KMS-11 (cell line): ENCODE measurements at regions not wholly inside any gene's neighbourhood (a gene's known extent, or its start where the extent isn't known, plus 50 kb on each side); places are given as distances from the start of the nearest gene placed in this dataset.

Source experiments
- H2AFZ ChIP-seq: fragments of 200-600 bp; sonication (generic); 2 replicates; pipeline ENCODE4 v1.6.1; 2016; ENCODE audit warnings: antibody characterized with exemption, mixed run types, low read depth
- H3K27ac ChIP-seq: fragments of 200-600 bp; sonication (generic); 2 replicates; pipeline ENCODE4 v1.6.1; 2016; ENCODE audit warnings: mild to moderate bottlenecking, mixed run types
- H3K27me3 ChIP-seq: fragments of 200-600 bp; sonication (generic); 2 replicates; pipeline ENCODE4 v1.6.1; 2017; ENCODE audit warnings: mild to moderate bottlenecking, low read depth, mixed run types, moderate library complexity; ENCODE audit not compliant: insufficient read depth
- H3K36me3 ChIP-seq: fragments of 200-600 bp; sonication (generic); 2 replicates; pipeline ENCODE4 v1.6.1; 2017; ENCODE audit warnings: mild to moderate bottlenecking, mixed run types; ENCODE audit not compliant: insufficient read depth
- H3K4me1 ChIP-seq: fragments of 200-600 bp; sonication (generic); 2 replicates; pipeline ENCODE4 v1.6.1; 2016; ENCODE audit warnings: mild to moderate bottlenecking, low read depth, mixed run types; ENCODE audit not compliant: poor library complexity, severe bottlenecking
- H3K4me2 ChIP-seq: fragments of 200-600 bp; sonication (generic); 2 replicates; pipeline ENCODE4 v1.7.0; 2016; ENCODE audit warnings: mild to moderate bottlenecking, mixed run types
- H3K4me3 ChIP-seq: fragments of 200-600 bp; sonication (generic); IDR thresholded peaks from 2 replicates; pipeline ENCODE4 v1.6.1; 2017; ENCODE audit warnings: low read depth, low read length, mixed read lengths; ENCODE audit not compliant: insufficient read depth
- H3K79me2 ChIP-seq: fragments of 200-600 bp; sonication (generic); 2 replicates; pipeline ENCODE4 v1.6.1; 2016; ENCODE audit warnings: low read depth, mixed run types; ENCODE audit not compliant: insufficient read depth
- H3K9ac ChIP-seq: fragments of 200-600 bp; sonication (generic); 2 replicates; pipeline ENCODE4 v1.6.1; 2016; ENCODE audit warnings: mild to moderate bottlenecking, mixed run types
- H4K20me1 ChIP-seq: fragments of 200-600 bp; sonication (generic); 2 replicates; pipeline ENCODE4 v1.6.1; 2016; ENCODE audit warnings: mild to moderate bottlenecking, mixed run types; ENCODE audit not compliant: insufficient read depth
- TF ChIP-seq, protein P1 (sequence below): fragments of 200-600 bp; sonication (generic); conservative IDR thresholded peaks from 2 replicates; pipeline ENCODE4 v1.6.1; 2017; ENCODE audit warnings: low read depth, mild to moderate bottlenecking, antibody characterized with exemption, low read length, moderate library complexity, mixed read lengths

DNA sequence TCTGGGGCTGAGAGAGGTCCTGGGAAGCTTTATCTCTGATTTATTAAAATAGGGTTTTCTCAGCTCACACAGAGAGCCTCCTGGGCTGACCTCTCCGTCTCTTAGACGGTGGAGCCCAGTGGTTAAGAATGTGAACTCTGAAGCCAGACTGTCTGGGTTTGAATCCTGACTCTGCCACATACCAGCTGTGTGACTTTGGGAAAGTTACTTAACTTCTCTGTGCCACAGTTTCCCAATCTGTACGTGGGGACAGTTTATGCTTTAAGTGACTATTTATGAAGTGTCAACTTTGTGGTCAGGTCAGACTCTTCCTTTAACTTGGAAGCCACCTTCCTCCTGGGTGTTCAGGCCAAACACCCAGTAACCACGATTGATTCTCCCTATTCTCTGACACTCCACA is 290.9 kb downstream of the AACS start:
- H3K4me1 ChIP-seq, result no peaks in the 10 kb centered on the region
- H3K4me3 ChIP-seq, result no peak overlapping the region
- no peaks in the 10 kb centered on the region for H3K27me3 ChIP-seq
- TF ChIP-seq, protein P1, sequence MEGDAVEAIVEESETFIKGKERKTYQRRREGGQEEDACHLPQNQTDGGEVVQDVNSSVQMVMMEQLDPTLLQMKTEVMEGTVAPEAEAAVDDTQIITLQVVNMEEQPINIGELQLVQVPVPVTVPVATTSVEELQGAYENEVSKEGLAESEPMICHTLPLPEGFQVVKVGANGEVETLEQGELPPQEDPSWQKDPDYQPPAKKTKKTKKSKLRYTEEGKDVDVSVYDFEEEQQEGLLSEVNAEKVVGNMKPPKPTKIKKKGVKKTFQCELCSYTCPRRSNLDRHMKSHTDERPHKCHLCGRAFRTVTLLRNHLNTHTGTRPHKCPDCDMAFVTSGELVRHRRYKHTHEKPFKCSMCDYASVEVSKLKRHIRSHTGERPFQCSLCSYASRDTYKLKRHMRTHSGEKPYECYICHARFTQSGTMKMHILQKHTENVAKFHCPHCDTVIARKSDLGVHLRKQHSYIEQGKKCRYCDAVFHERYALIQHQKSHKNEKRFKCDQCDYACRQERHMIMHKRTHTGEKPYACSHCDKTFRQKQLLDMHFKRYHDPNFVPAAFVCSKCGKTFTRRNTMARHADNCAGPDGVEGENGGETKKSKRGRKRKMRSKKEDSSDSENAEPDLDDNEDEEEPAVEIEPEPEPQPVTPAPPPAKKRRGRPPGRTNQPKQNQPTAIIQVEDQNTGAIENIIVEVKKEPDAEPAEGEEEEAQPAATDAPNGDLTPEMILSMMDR, result no peak
- no peak overlapping the region for H3K27ac ChIP-seq
- H2AFZ ChIP-seq, result no peak overlapping the region
- no peaks in the 10 kb centered on the region for H3K36me3 ChIP-seq
- no peaks in the 10 kb centered on the region for H3K79me2 ChIP-seq
- H3K4me2 ChIP-seq, result no peak overlapping the region
- H3K9ac ChIP-seq, result no peak overlapping the region
- H4K20me1 ChIP-seq, result no peaks in the 10 kb centered on the region

DNA sequence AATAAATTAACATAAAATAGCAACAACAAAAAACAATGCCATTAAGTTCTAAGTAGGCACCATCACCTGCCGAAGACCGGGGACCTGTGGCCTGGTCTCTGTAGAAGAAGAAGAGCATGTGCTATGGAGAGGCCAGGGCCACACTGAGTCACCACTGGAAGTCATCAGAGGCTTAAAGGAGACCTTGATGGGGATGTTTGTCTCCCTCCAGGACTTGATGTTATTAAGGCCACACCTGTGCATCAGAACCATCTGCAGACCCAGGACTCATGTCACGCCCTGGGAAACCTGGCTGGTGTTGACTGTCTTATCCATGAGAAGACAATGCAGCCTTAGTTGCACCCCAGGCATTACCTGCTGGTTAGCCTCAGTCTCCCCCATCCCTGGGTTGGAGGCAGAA is 292.3 kb downstream of the AACS start:
- H3K27me3 ChIP-seq, result no peaks in the 10 kb centered on the region
- H3K9ac ChIP-seq, result no peak overlapping the region
- no peaks in the 10 kb centered on the region for H3K79me2 ChIP-seq
- no peak overlapping the region for H3K4me2 ChIP-seq
- H4K20me1 ChIP-seq, result no peaks in the 10 kb centered on the region
- H3K4me1 ChIP-seq, result no peaks in the 10 kb centered on the region
- no peaks in the 10 kb centered on the region for H3K36me3 ChIP-seq
- no peak overlapping the region for H3K27ac ChIP-seq
- H2AFZ ChIP-seq, result no peak overlapping the region
- TF ChIP-seq, protein P1, result no peak
- no peak overlapping the region for H3K4me3 ChIP-seq

DNA sequence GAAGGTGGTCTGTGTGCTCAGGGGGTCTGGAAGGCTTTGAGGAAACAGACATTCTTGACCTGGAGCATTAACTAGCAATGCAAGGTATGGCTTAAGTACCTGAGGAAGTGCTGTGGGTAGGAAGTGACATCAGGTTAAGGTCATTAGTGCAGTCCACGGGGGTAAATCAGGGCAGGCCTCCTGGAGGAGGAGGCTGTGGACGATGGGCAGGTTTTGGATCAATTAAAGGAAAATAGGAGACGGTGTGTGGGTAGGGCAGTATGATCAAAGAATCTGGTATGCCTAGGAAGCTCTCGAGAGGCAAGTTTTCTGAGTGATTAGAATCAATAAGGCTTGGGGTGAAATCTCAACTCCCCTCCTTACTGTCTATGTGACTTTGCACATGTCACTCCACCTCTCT is 295.3 kb downstream of the AACS start:
- TF ChIP-seq, protein P1, result no peak
- Histone ChIP-seq H4K20me1 (no peaks in the 10 kb centered on the region), H3K27ac (no peak overlapping the region), H3K36me3 (no peaks in the 10 kb centered on the region), H2AFZ (no peak overlapping the region), H3K4me2 (no peak overlapping the region), H3K79me2 (no peaks in the 10 kb centered on the region), H3K4me3 (no peak overlapping the region), H3K4me1 (no peaks in the 10 kb centered on the region), H3K27me3 (no peaks in the 10 kb centered on the region), H3K9ac (no peak overlapping the region)

DNA sequence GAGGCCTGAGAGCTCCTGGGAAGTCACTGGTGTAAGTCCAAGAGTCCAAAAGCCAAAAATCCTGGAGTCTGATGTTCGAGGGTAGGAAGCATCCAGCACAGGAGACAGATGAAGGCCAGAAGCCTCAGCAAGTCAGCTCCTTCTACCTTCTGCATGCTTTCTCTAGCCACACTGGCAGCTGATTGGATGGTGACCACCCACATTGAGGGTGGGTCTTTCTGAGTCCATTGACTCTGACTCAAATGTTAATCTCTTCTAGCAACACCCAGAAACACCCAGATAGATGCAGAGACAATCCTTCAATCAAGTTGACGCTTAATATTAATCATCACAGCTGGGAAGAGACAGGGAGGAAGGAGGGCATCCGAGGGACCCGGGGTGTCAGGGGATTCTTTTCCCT is 305.8 kb downstream of the AACS start:
- TF ChIP-seq, protein P1, result no peak
- Histone ChIP-seq H3K4me1 (no peaks in the 10 kb centered on the region), H3K36me3 (no peaks in the 10 kb centered on the region), H2AFZ (no peak overlapping the region), H3K79me2 (no peaks in the 10 kb centered on the region), H4K20me1 (no peaks in the 10 kb centered on the region), H3K4me3 (no peak overlapping the region), H3K4me2 (no peak overlapping the region), H3K27me3 (no peaks in the 10 kb centered on the region), H3K9ac (no peak overlapping the region), H3K27ac (no peak overlapping the region)

DNA sequence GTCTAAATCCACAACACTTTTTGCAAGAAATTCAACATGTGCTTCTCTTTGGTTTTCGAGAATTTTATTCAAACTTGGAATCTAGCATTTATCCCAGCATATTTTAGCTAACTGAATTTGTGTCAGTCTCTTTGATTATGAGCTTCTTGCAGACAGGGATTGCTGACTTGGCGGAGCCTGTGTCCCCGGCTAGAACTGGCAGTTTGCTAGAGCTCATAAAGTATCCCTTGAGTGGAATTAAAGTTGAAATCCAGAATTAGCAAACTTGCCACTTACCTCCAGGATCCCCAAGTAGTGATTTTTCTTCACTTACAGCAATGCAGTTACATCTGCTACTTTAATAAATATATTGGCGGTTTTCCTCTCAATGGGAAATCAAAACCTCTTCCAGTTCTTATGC is 306.9 kb downstream of the AACS start:
- no peaks in the 10 kb centered on the region for H3K79me2 ChIP-seq
- H3K36me3 ChIP-seq, result no peaks in the 10 kb centered on the region
- H3K27me3 ChIP-seq, result no peaks in the 10 kb centered on the region
- H4K20me1 ChIP-seq, result no peaks in the 10 kb centered on the region
- no peak overlapping the region for H3K9ac ChIP-seq
- H3K4me3 ChIP-seq, result no peak overlapping the region
- no peak overlapping the region for H3K27ac ChIP-seq
- TF ChIP-seq, protein P1, result no peak
- H3K4me1 ChIP-seq, result no peaks in the 10 kb centered on the region
- no peak overlapping the region for H3K4me2 ChIP-seq
- no peak overlapping the region for H2AFZ ChIP-seq
